GM19395 (cell line): ENCODE measurements at regions not wholly inside any gene's neighbourhood (a gene's known extent, or its start where the extent isn't known, plus 50 kb on each side); places are given as distances from the start of the nearest gene placed in this dataset.

ENCODE experiments used
- ATAC-seq: cut with Tn5 transposase; IDR thresholded peaks from one replicate; pipeline ENCODE4 v1.9.1; 2021; ENCODE audit warnings: mild to moderate bottlenecking, moderate library complexity; ENCODE audit not compliant: unreplicated experiment

GRCh38 chr22:48973694-48974041, 854.0 kb downstream of the BRD1 start:
- no peak for ATAC-seq

- no peak for ATAC-seq
Observed at GRCh38 chr22:48972979-48973693, 854.5 kb downstream of the BRD1 start.

GRCh38 chr22:48968201-48968959, 859.3 kb downstream of the BRD1 start:
- ATAC-seq, result no peak

- no peak for ATAC-seq
Observed at GRCh38 chr22:48963405-48963804, 864.3 kb downstream of the BRD1 start.

GRCh38 chr22:48961705-48962104, 866.0 kb downstream of the BRD1 start:
- no peak for ATAC-seq

GRCh38 chr22:48960980-48961660, 866.6 kb downstream of the BRD1 start:
- no peak for ATAC-seq

GRCh38 chr22:48960576-48960975, 867.1 kb downstream of the BRD1 start:
- no peak for ATAC-seq

GRCh38 chr22:48959496-48959895, 868.2 kb downstream of the BRD1 start:
- no peak for ATAC-seq

GRCh38 chr22:48957987-48958321, 869.7 kb downstream of the BRD1 start:
- no peak for ATAC-seq

GRCh38 chr22:48957311-48957986, 870.2 kb downstream of the BRD1 start:
- ATAC-seq, result no peak

GRCh38 chr22:48955351-48956311, 872.0 kb downstream of the BRD1 start:
- ATAC-seq, result no peak

GRCh38 chr22:48954781-48955311, 872.8 kb downstream of the BRD1 start:
- no peak for ATAC-seq

- ATAC-seq, result no peak
Observed at GRCh38 chr22:48953830-48954229, 873.8 kb downstream of the BRD1 start.

GRCh38 chr22:48953103-48953720, 874.5 kb downstream of the BRD1 start:
- no peak for ATAC-seq

GRCh38 chr22:48952256-48953102, 875.2 kb downstream of the BRD1 start:
- ATAC-seq, result no peak

GRCh38 chr22:48951836-48952235, 875.8 kb downstream of the BRD1 start:
- ATAC-seq, result no peak

- ATAC-seq, result no peak
Observed at GRCh38 chr22:48950151-48950915, 877.3 kb downstream of the BRD1 start.
